Globus pallidus (tissue), 1 donor: ENCODE measurements at regions not wholly inside any gene's neighbourhood (a gene's known extent, or its start where the extent isn't known, plus 50 kb on each side); places are given as distances from the start of the nearest gene placed in this dataset.
"Not testable (repeated sequence)": the region's sequence is repeated elsewhere in the genome, so short reads cannot be mapped to it uniquely, and the experiment has no call there.

ENCODE experiments used
- DNase-seq: peaks from one replicate; pipeline ENCODE4 v3.0.0-alpha.2; 2015; ENCODE audit warnings: low spot score

- no peak for DNase-seq
These were observed 68.7 kb upstream of the PAX7 start for GRCh38 chr1:18561967-18562366.

DNA sequence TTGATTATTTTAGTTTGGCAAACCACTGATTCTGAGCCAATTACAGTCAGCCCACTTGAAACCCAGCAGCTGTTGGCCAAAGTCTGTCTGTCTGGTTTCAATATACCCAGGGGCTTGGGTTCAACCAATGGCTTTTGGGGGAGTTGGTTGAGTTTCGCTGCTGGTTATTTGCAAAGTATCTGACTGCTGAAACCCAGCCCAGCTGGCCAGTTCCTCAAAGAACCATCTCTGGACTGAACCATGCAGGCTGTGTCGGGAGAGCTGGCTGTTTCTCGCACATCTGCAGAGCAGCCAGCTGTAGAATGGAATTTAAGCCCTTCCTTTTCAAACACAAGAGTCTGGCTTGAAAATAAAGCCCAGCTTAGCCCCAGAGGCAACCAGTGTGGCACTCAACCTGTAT, 66.0 kb upstream of the PAX7 start:
- DNase-seq = no peak

DNA sequence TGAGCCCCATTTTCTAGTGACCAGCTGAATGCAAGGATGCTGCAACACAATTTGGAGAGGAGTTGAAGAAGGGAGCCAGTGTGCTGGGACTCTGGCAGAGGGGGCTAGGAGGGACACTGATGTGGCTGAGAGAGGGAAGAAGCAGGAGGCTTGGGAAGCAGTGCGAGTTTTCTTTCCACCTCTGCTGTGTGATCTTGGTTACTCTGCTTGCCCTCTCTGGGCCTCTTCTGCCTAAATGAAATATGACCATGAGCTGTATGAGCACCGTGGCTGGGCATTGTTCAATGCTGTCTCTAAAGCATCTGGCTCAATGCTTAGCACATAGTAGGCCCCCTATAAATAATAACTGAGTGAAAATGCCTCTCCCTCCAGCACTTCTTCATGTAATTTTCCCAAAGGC, 65.3 kb upstream of the PAX7 start:
- DNase-seq = no peak

- no peak for DNase-seq
These were observed 62.2 kb upstream of the PAX7 start for GRCh38 chr1:18568489-18568888.

- no peak for DNase-seq
These were observed 61.4 kb upstream of the PAX7 start for GRCh38 chr1:18569251-18569650.

GRCh38 chr1:18569811-18570545, 60.7 kb upstream of the PAX7 start:
- DNase-seq = no peak

GRCh38 chr1:18571275-18571674, 59.4 kb upstream of the PAX7 start:
- no peak for DNase-seq

GRCh38 chr1:18572022-18572880, 58.4 kb upstream of the PAX7 start:
- DNase-seq = no peak

GRCh38 chr1:18573170-18573569, 57.5 kb upstream of the PAX7 start:
- no peak for DNase-seq

DNA sequence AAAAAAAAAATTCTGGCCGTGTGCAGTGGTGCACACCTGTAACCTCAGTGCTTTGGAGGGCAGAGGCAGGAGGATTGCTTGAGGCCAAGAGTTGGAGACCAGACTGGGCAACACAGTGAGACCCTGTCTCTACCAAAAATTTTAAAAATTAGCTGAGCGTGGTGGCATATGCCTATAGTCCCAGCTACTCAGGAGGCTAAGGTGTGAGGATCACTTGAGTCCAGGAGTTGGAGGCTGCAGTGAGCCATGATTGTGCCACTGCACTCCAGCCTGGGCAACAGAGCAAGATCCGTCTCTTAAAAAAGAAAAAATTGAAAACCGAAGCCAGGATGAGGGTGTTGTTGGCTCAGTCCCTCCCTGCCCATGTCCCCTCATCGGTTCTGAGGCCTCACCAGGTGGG, 55.9 kb upstream of the PAX7 start:
- DNase-seq = no peak

- DNase-seq = no peak
These were observed 55.0 kb upstream of the PAX7 start for GRCh38 chr1:18575620-18576019.

DNA sequence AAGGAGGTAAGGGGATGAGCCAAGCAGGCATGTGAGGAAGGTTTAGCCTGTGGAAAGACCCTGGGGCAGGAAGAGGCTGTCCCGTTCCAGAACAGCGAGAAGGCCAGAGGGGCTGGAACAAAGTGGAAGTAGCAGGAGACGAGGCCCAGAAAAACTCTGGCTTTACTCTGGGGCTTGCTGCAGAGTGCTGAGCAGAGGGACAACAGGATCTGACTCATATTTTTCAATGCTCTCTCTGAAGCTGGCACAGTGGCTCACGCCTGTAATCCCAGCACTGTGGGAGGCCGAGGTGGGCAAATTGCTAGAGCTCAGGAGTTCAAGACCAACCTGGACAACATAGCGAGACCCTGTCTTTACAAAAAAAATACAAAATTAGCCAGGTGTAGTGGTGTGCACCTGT, 52.4 kb upstream of the PAX7 start:
- DNase-seq = no peak

GRCh38 chr1:18579267-18579666, 51.4 kb upstream of the PAX7 start:
- DNase-seq = not testable (repeated sequence)

DNA sequence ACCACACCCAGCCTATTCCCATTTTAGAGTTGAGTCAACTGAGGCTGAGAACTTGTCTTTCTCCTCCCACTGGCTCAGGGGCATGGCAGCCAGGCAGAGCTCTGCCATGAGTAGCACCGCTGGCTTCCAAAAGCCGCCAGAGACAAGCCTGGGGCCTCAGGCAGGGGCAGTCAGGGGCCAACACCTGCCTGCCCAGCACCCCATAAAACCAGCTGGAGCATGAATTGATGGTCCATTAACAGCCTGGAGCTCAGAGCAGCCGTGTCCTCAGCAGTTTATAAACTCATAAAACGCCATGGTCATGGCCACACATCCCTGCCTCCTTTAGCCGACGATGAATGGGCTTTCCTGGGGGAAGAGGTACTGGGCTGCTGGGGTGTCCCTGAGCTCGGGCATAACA, 50.6 kb upstream of the PAX7 start:
- DNase-seq = no peak

DNA sequence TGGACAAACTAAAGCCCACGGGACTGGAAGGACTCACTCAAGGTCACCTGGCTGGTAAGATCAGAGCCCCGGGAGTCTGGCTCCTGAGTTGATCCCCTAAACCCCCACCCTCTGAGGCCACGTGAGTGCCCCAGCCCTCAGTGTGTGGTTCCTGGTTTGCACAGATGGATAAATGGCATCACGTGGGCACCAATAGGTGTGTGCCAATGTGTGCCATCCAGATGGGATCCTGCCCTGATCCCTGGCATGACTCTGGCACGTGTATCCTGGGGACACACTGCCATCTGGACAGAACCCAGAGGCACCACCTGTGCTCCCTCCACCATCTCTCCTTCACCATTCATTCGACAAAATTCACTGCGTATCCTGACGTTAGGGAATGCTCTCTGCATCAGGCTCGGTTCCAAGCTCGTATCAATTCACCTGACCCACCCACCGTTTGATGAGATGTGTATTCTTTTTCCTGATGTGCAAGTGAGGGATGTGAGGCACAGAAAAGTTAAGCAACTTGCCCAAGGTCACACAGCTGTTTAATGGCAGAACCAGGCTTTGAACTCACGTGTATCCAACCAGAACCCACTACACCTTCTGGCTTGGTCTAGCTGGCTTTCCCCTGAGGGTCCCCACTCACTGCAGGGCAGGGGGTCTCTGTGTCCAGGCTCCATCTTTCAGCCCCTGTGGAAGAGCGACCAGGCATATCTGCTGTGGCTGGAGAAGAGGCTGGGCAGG, 49.8 kb upstream of the PAX7 start:
- no peak for DNase-seq
